ENCODE measurements at regions not wholly inside any gene's neighbourhood (a gene's known extent, or its start where the extent isn't known, plus 50 kb on each side); places are given as distances from the start of the nearest gene placed in this dataset.

DNA sequence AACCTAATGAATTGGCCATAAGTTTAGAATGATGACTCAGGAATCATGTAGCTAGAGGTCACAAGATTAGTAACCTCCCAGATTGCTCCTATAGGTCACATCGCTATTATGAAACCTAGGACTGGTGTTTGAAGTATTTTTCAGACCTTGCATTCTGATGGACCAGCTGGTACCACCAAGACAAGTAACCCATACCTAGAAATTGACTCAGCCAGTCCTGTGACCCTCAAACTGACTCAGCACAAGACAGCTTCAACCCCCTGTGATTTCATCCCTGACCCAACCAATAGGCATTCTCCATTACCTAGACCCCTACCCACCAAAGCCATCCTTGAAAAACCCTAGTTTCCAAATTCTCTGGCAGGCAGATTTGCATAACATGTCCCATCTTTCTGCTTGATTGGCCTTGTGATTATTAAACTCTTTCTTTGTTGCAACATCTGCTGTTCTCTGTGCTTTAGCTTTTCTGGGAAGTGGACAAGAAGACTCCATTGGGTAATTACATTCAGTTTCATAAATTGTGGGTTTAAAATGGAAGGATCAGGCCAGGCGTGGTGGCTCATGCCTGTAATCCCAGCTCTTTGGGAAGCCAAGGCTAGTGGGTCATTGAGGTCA is 254.9 kb downstream of the IRS1 start:
- TF ChIP-seq, protein P1, sequence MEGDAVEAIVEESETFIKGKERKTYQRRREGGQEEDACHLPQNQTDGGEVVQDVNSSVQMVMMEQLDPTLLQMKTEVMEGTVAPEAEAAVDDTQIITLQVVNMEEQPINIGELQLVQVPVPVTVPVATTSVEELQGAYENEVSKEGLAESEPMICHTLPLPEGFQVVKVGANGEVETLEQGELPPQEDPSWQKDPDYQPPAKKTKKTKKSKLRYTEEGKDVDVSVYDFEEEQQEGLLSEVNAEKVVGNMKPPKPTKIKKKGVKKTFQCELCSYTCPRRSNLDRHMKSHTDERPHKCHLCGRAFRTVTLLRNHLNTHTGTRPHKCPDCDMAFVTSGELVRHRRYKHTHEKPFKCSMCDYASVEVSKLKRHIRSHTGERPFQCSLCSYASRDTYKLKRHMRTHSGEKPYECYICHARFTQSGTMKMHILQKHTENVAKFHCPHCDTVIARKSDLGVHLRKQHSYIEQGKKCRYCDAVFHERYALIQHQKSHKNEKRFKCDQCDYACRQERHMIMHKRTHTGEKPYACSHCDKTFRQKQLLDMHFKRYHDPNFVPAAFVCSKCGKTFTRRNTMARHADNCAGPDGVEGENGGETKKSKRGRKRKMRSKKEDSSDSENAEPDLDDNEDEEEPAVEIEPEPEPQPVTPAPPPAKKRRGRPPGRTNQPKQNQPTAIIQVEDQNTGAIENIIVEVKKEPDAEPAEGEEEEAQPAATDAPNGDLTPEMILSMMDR (IDR thresholded peaks at IDR 0.05): no peak
- TF ChIP-seq POLR2A (IDR thresholded peaks at IDR 0.05): no peak

Measured in testis (tissue), 2 donors.